Colonic mucosa (tissue), 4 donors: ENCODE measurements at regions not wholly inside any gene's neighbourhood (a gene's known extent, or its start where the extent isn't known, plus 50 kb on each side); places are given as distances from the start of the nearest gene placed in this dataset.

Source experiments
- DNase-seq: peaks from one replicate; pipeline ENCODE4 v3.0.0-alpha.2; 2020
- H3K27ac ChIP-seq: fragments of 200-600 bp; one replicate; pipeline ENCODE4 v1.8.0; 2021
- H3K27me3 ChIP-seq: fragments of 200-600 bp; one replicate; pipeline ENCODE4 v1.8.0; 2021
- H3K36me3 ChIP-seq: fragments of 200-600 bp; one replicate; pipeline ENCODE4 v1.8.0; 2021
- H3K4me1 ChIP-seq: fragments of 200-600 bp; one replicate; pipeline ENCODE4 v1.8.0; 2021; ENCODE audit warnings: mild to moderate bottlenecking
- H3K4me3 ChIP-seq: fragments of 200-600 bp; one replicate; pipeline ENCODE4 v1.8.0; 2021
- H3K9ac ChIP-seq, 2 donors: one replicate each; pipeline ENCODE4 v1.7.0; 2013; ENCODE audit warnings: control low read depth in 2 of 2, low read depth in 2 of 2, low read length in 2 of 2
- H3K9me3 ChIP-seq: fragments of 200-600 bp; one replicate; pipeline ENCODE4 v1.8.0; 2021
- CTCF ChIP-seq: fragments of 200-600 bp; IDR thresholded peaks from one replicate; pipeline ENCODE4 v1.8.0; 2022; ENCODE audit warnings: antibody characterized with exemption, mild to moderate bottlenecking
- intact Hi-C: fragments of 100-400 bp; cut with DNase I; formaldehyde crosslinking; loops from one replicate; pipeline ENCODE4 v1.14.1; 2022
- donor health status: healthy.
- donor health status: DM: no; HTN: no; CAD: no.
- donor health status: DM: no; HTN: no; CAD: no.

GRCh38 chr7:84393786-84394185, 199.2 kb upstream of the SEMA3A start:
- Histone ChIP-seq H3K27ac (no peak overlapping the region), H3K27me3 (no peaks in the 10 kb centered on the region), H3K4me1 (no peaks in the 10 kb centered on the region), H3K9ac (no peak overlapping the region), H3K36me3 (no peaks in the 10 kb centered on the region), H3K9me3 (no peaks in the 10 kb centered on the region), H3K4me3 (no peak overlapping the region)
- intact Hi-C loops: no loop called here
- TF ChIP-seq CTCF: no peak
- DNase-seq: no peak

- Histone ChIP-seq H3K4me1 (no peaks in the 10 kb centered on the region), H3K27ac (no peak overlapping the region), H3K36me3 (no peaks in the 10 kb centered on the region), H3K27me3 (no peaks in the 10 kb centered on the region), H3K9ac (no peak overlapping the region), H3K9me3 (no peaks in the 10 kb centered on the region), H3K4me3 (no peak overlapping the region)
- DNase-seq: no peak
- no peak for TF ChIP-seq CTCF
- intact Hi-C loops: no loop called here
These were observed 196.3 kb upstream of the SEMA3A start for GRCh38 chr7:84390845-84391244.

- no peaks in the 10 kb centered on the region for H3K27me3 ChIP-seq
- H3K36me3 ChIP-seq: no peaks in the 10 kb centered on the region
- H3K27ac ChIP-seq: no peak overlapping the region
- intact Hi-C loops: no loop called here
- H3K9ac ChIP-seq: no peak overlapping the region
- H3K9me3 ChIP-seq: no peaks in the 10 kb centered on the region
- TF ChIP-seq CTCF: no peak
- H3K4me1 ChIP-seq: no peaks in the 10 kb centered on the region
- no peak overlapping the region for H3K4me3 ChIP-seq
- no peak for DNase-seq
These were observed 194.7 kb upstream of the SEMA3A start for GRCh38 chr7:84389242-84389641.

DNA sequence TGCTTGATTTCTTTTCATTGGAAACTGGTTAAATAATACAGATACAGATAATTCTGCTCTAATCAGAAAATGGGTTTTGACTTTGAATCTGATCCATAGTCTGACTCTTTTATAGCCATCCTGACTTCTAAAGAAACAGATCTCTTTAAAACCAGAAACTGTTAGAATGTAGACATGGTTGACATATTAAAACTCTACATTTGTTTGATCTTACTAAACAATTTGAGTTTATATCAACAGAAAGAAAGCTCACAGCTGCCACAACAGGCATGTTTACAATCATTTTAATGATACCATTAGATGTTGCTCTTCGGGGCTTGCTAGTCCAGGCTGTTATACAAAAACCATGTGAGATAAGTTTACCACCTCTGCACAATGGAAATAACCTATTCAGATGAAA, 193.0 kb upstream of the SEMA3A start:
- Histone ChIP-seq H3K4me1 (no peaks in the 10 kb centered on the region), H3K9me3 (no peaks in the 10 kb centered on the region), H3K4me3 (no peak overlapping the region), H3K27ac (no peak overlapping the region), H3K9ac (no peak overlapping the region), H3K27me3 (no peaks in the 10 kb centered on the region), H3K36me3 (no peaks in the 10 kb centered on the region)
- intact Hi-C loops: no loop called here
- no peak for DNase-seq
- TF ChIP-seq CTCF: no peak

DNA sequence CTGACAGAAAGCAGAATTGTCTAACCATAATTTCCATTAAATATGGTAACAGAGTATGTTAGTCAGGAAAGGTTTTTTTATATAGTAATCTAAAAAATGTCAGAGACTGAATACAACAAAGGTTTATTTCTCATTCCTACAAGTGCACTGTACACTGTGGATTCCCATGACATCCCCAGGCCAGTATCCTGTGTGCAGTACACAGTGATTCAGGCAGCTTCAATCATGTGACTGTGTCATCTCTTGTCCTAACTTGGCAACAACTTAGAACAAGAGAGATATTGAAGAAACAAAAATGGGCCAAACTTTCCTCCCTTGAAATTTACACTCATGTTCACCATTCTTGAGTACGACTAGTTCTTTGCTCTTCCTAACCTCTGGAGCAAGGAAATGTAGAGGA, 189.8 kb upstream of the SEMA3A start:
- Histone ChIP-seq H3K9me3 (no peaks in the 10 kb centered on the region), H3K27me3 (no peaks in the 10 kb centered on the region), H3K4me1 (no peaks in the 10 kb centered on the region), H3K9ac (no peak overlapping the region), H3K27ac (no peak overlapping the region), H3K4me3 (no peak overlapping the region), H3K36me3 (no peaks in the 10 kb centered on the region)
- intact Hi-C loops: no loop called here
- no peak for DNase-seq
- no peak for TF ChIP-seq CTCF

DNA sequence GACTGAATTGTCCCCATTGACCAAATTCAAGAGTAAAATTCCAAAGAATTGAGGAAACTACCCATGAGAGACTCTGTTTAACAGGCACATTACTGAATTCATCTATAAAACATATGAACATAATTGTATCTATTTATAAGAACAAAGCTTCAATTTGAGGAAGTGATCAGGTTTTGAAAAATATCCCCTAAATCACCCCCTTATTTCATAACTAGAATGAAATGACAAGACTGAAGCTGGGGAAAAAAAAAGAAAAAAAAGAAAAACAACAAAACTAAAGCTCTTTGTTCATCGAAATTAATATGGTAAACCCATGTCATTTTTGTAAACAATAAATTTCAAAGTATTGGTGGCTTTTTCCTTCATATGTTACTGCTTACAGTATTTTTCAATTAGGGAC, 184.9 kb upstream of the SEMA3A start:
- H3K4me1 ChIP-seq: no peaks in the 10 kb centered on the region
- H3K27me3 ChIP-seq: no peaks in the 10 kb centered on the region
- no peak overlapping the region for H3K9ac ChIP-seq
- TF ChIP-seq CTCF: no peak
- no peaks in the 10 kb centered on the region for H3K9me3 ChIP-seq
- no peak overlapping the region for H3K27ac ChIP-seq
- no peaks in the 10 kb centered on the region for H3K36me3 ChIP-seq
- no peak overlapping the region for H3K4me3 ChIP-seq
- DNase-seq: no peak
- intact Hi-C loops: no loop called here
